HUES64 (cell line): ENCODE measurements at regions not wholly inside any gene's neighbourhood (a gene's known extent, or its start where the extent isn't known, plus 50 kb on each side); places are given as distances from the start of the nearest gene placed in this dataset.

Experiments used
- H3K27ac ChIP-seq: 2 replicates; pipeline ENCODE4 v1.7.0; 2013; ENCODE audit warnings: low read depth, low read length, inconsistent platforms
- H3K27me3 ChIP-seq: 2 replicates; pipeline ENCODE4 v1.6.1; 2013; ENCODE audit warnings: mild to moderate bottlenecking, low read length; ENCODE audit not compliant: insufficient read depth
- H3K36me3 ChIP-seq: 2 replicates; pipeline ENCODE4 v1.6.1; 2013; ENCODE audit warnings: mild to moderate bottlenecking, low read length; ENCODE audit not compliant: insufficient read depth
- H3K4me1 ChIP-seq: 2 replicates; pipeline ENCODE4 v1.6.1; 2013; ENCODE audit warnings: mild to moderate bottlenecking, low read length, moderate library complexity; ENCODE audit not compliant: insufficient read depth
- H3K4me3 ChIP-seq: 2 replicates; pipeline ENCODE4 v1.5.1; 2013; ENCODE audit warnings: mild to moderate bottlenecking, low read length, moderate library complexity
- H3K9ac ChIP-seq: 2 replicates; pipeline ENCODE4 v1.6.1; 2013; ENCODE audit warnings: mild to moderate bottlenecking, low read depth, low read length
- H3K9me3 ChIP-seq: 2 replicates; pipeline ENCODE4 v1.6.1; 2013; ENCODE audit warnings: low read depth, low read length; ENCODE audit not compliant: insufficient read depth
- WGBS: fragments of 150-250, 120-280 bp; methylation state at CpG from one replicate; pipeline ENCODE4 v1.1.7; 2013; ENCODE audit warnings: missing lambda C conversion rate; 5-methylcytosine and 5-hydroxymethylcytosine counted together

- Histone ChIP-seq H3K9ac (no peak overlapping the region), H3K9me3 (no peaks in the 10 kb centered on the region), H3K27ac (no peak overlapping the region), H3K4me3 (no peak overlapping the region), H3K36me3 (no peaks in the 10 kb centered on the region), H3K4me1 (peaks cover 23% of the 10 kb centered on the region), H3K27me3 (no peaks in the 10 kb centered on the region)
- 92% methylated on average over 6 of the region's 7 CpGs for WGBS
Measured at GRCh38 chr3:88618021-88618645, 468.4 kb downstream of the C3orf38 start.

DNA sequence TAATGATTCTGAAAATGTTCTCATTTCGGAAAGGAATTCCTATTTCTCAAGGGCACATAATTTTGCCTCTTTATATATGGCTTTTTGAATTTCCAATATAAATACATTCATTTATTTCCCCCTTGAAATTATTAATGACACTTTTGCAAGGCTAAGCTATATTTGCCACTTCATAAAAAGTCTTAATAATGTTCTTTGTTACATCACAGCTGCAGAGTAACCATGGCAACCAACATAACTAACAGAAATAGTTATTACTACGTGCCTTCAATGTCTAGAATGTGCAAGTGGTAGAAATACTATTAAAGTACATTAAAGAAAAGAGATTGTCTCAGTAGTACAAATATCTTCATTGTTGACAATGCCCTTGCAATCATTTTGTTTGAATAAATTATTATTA lies 471.8 kb downstream of the C3orf38 start:
- WGBS = 100% methylated on average over 1 of the region's 2 CpGs
- Histone ChIP-seq H3K27ac (no peak overlapping the region), H3K9ac (no peak overlapping the region), H3K27me3 (no peaks in the 10 kb centered on the region), H3K4me1 (peaks cover 19% of the 10 kb centered on the region), H3K4me3 (no peak overlapping the region), H3K36me3 (no peaks in the 10 kb centered on the region), H3K9me3 (no peaks in the 10 kb centered on the region)

- Histone ChIP-seq H3K9me3 (no peaks in the 10 kb centered on the region), H3K9ac (no peak overlapping the region), H3K36me3 (no peaks in the 10 kb centered on the region), H3K4me1 (peaks cover 6% of the 10 kb centered on the region), H3K27ac (no peak overlapping the region), H3K27me3 (no peaks in the 10 kb centered on the region), H3K4me3 (no peak overlapping the region)
Measured at GRCh38 chr3:88623709-88624108, 473.9 kb downstream of the C3orf38 start.

DNA sequence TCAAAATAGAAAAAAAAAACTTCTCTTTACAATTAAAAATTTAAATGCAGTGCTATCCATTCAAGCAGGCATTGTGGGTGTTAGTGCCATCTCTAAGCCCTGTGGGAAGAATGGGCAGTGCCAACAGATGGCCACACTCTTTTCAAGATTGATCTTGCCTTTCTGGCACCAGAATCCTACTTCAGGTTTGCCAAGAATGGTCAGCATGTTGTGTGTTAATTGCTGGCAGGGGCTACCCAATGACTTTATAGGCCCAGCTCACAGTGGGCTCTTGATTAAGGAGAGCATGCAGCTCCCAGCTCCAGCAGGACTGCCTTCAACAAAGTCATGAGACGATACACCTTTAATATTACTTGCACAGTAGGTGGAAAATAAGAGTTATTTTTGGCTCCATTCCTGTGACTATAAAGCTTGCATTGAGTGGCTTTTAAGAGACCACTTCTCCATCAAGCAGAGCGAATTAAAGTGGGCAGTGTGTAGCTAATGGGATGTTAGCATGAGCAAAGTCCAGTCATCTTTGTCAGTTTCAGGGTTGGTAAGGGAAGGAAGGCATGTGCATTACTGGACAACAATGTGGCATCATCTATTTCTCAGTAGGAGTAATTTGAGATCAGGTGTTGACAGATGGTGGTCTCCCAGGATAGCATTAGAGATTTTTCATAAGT lies 476.8 kb downstream of the C3orf38 start:
- H3K9me3 ChIP-seq = no peaks in the 10 kb centered on the region
- H3K27ac ChIP-seq = no peak overlapping the region
- no peaks in the 10 kb centered on the region for H3K4me1 ChIP-seq
- no peaks in the 10 kb centered on the region for H3K36me3 ChIP-seq
- H3K27me3 ChIP-seq = no peaks in the 10 kb centered on the region
- 96% methylated on average over 2 of the region's 2 CpGs for WGBS
- H3K4me3 ChIP-seq = no peak overlapping the region
- no peak overlapping the region for H3K9ac ChIP-seq

DNA sequence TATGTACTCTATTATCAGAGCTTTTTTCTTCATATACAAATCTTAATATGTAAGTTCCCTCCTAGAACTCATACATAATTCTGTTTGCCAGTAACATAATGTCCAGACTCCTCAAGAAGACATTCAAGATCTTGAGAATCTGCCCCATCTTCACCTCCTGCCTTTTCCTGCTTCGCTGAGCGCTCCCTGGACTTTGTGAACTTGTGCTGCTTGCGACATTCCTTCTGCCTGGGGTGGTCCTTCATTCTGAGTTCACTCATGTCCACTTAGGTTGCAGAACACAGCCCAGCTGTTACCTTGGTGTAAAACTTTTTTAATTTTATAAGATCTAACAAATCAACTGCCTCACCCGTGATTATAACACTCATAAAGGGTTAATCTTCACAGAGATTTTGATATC lies 478.5 kb upstream of the EPHA3 start:
- Histone ChIP-seq H3K27ac (no peak overlapping the region), H3K4me3 (no peak overlapping the region), H3K36me3 (no peaks in the 10 kb centered on the region), H3K9me3 (no peaks in the 10 kb centered on the region), H3K4me1 (no peaks in the 10 kb centered on the region), H3K27me3 (no peaks in the 10 kb centered on the region), H3K9ac (no peak overlapping the region)
- WGBS = 99% methylated on average over 3 of the region's 4 CpGs

- H3K9me3 ChIP-seq = no peaks in the 10 kb centered on the region
- H3K4me1 ChIP-seq = no peaks in the 10 kb centered on the region
- no peak overlapping the region for H3K4me3 ChIP-seq
- H3K9ac ChIP-seq = no peak overlapping the region
- no peaks in the 10 kb centered on the region for H3K27me3 ChIP-seq
- 95% methylated on average over 2 of the region's 2 CpGs for WGBS
- no peaks in the 10 kb centered on the region for H3K36me3 ChIP-seq
- no peak overlapping the region for H3K27ac ChIP-seq
Measured at GRCh38 chr3:88632226-88632625, 475.2 kb upstream of the EPHA3 start.

GRCh38 chr3:88640581-88640980 lies 466.8 kb upstream of the EPHA3 start:
- H3K9ac ChIP-seq = no peak overlapping the region
- H3K4me1 ChIP-seq = peaks cover 4% of the 10 kb centered on the region; the same call in 1 of the 2 replicates
- no peak overlapping the region for H3K4me3 ChIP-seq
- no peaks in the 10 kb centered on the region for H3K36me3 ChIP-seq
- no peak overlapping the region for H3K27ac ChIP-seq
- H3K27me3 ChIP-seq = no peaks in the 10 kb centered on the region
- WGBS = no CpG with 5 or more reads among the region's 1 CpG
- H3K9me3 ChIP-seq = no peaks in the 10 kb centered on the region

- Histone ChIP-seq H3K4me1 (peaks cover 4% of the 10 kb centered on the region; the same call in 1 of the 2 replicates), H3K9ac (no peak overlapping the region), H3K9me3 (no peaks in the 10 kb centered on the region), H3K4me3 (no peak overlapping the region), H3K27me3 (no peaks in the 10 kb centered on the region), H3K27ac (no peak overlapping the region), H3K36me3 (no peaks in the 10 kb centered on the region)
- WGBS = 79% methylated on average over 2 of the region's 2 CpGs
Measured at GRCh38 chr3:88641033-88641604, 466.3 kb upstream of the EPHA3 start.

- H3K27ac ChIP-seq = no peak overlapping the region
- no peaks in the 10 kb centered on the region for H3K9me3 ChIP-seq
- H3K36me3 ChIP-seq = no peaks in the 10 kb centered on the region
- H3K9ac ChIP-seq = no peak overlapping the region
- H3K27me3 ChIP-seq = no peaks in the 10 kb centered on the region
- H3K4me1 ChIP-seq = no peaks in the 10 kb centered on the region
- no peak overlapping the region for H3K4me3 ChIP-seq
- 89% methylated on average over 3 of the region's 4 CpGs for WGBS
Measured at GRCh38 chr3:88657459-88657858, 450.0 kb upstream of the EPHA3 start.

DNA sequence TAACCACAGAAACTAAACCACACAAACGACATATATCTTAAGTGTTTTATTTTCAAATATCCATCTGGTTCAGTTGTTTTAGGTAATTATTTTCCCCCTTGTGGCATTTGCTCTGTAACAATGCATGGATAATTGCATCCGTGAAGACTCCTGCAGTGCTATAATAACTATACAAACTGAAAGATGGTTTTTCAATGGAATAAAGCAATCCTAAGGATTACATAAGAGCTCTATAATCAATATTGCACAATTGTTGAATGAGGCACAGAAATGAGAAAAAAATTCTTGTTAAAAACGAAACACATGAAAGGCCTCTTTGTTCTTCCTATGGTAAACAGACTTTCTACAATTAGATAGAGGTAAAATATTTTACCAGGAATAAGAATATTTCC lies 446.0 kb upstream of the EPHA3 start:
- no peak overlapping the region for H3K9ac ChIP-seq
- H3K27ac ChIP-seq = no peak overlapping the region
- no peaks in the 10 kb centered on the region for H3K27me3 ChIP-seq
- no CpG with 5 or more reads among the region's 3 CpGs for WGBS
- H3K4me1 ChIP-seq = no peaks in the 10 kb centered on the region
- H3K9me3 ChIP-seq = no peaks in the 10 kb centered on the region
- H3K4me3 ChIP-seq = no peak overlapping the region
- no peaks in the 10 kb centered on the region for H3K36me3 ChIP-seq

- H3K27ac ChIP-seq = no peak overlapping the region
- whole genome bisulfite sequencing = 85% methylated on average over 2 of the region's 2 CpGs
- H3K27me3 ChIP-seq = no peaks in the 10 kb centered on the region
- no peaks in the 10 kb centered on the region for H3K36me3 ChIP-seq
- no peaks in the 10 kb centered on the region for H3K9me3 ChIP-seq
- peaks cover 6% of the 10 kb centered on the region; the same call in 1 of the 2 replicates for H3K4me1 ChIP-seq
- H3K4me3 ChIP-seq = no peak overlapping the region
- no peak overlapping the region for H3K9ac ChIP-seq
Measured at GRCh38 chr3:88668180-88668579, 439.2 kb upstream of the EPHA3 start.
